ENCODE measurements at regions not wholly inside any gene's neighbourhood (a gene's known extent, or its start where the extent isn't known, plus 50 kb on each side); places are given as distances from the start of the nearest gene placed in this dataset.

GRCh38 chr6:917939-918338 lies 225.0 kb upstream of the EXOC2 start:
- peaks cover 6% of the 10 kb centered on the region for H3K36me3 Mint-ChIP-seq (ENCODE audit: low read depth)
- no peak overlapping the region for H3K27ac Mint-ChIP-seq
- H3K27me3 Mint-ChIP-seq (ENCODE audit: low read depth): peaks cover 11% of the 10 kb centered on the region
- H3K9me3 Mint-ChIP-seq: peaks cover 46% of the 10 kb centered on the region
- no peak overlapping the region for H3K4me3 Mint-ChIP-seq
- H3K4me1 Mint-ChIP-seq: no peaks in the 10 kb centered on the region
- no peak for TF ChIP-seq CTCF (IDR thresholded peaks at IDR 0.05; ENCODE audit: unreplicated experiment in 3 of 3)

DNA sequence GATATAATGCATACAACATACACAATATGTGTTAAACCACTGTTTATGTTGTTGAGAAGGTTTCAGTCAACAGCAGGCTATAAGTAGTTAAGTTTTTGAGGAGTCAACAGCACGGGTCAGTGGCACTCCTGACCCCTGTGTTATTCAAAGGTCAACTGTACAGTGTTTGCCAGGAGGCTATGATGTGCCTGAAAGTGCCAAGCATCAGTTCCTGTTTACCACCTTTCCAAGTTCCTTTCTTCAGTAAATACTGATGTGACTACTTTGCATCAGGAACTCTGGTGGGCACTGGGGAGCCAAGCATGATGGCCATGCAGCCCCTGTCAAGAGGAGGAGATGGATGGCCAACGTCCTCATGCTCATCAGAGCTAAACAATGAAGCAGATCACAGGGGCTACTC lies 224.4 kb upstream of the EXOC2 start:
- Mint-ChIP-seq H3K36me3 (ENCODE audit: low read depth) (peaks cover 6% of the 10 kb centered on the region), H3K27ac (no peak overlapping the region), H3K9me3 (peaks cover 42% of the 10 kb centered on the region), H3K4me3 (no peak overlapping the region), H3K27me3 (ENCODE audit: low read depth) (peaks cover 9% of the 10 kb centered on the region), H3K4me1 (no peaks in the 10 kb centered on the region)
- TF ChIP-seq CTCF (IDR thresholded peaks at IDR 0.05; ENCODE audit: unreplicated experiment in 3 of 3): no peak

DNA sequence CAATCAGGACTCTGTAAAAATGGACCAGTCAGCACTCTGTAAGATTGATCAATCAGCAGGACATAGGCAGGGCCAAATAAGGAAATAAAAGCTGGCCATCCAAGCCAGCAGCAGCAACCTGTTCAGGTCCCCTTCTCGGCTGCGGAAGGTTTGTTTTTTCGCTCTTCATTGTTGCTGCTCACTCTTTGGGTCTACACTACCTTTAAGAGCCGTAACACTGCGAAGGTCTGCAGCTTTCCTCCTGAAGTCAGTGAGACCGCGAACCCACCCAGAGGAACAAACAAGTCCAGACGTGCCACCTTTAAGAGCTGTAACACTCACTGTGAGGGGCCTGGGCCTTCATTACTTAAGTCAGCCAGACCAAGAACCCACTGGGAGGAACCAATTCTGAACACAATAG lies 223.2 kb upstream of the EXOC2 start:
- TF ChIP-seq CTCF (IDR thresholded peaks at IDR 0.05; ENCODE audit: unreplicated experiment in 3 of 3): no peak
- no peak overlapping the region for H3K27ac Mint-ChIP-seq
- peaks cover 9% of the 10 kb centered on the region for H3K27me3 Mint-ChIP-seq (ENCODE audit: low read depth)
- H3K4me3 Mint-ChIP-seq: no peak overlapping the region
- H3K4me1 Mint-ChIP-seq: no peaks in the 10 kb centered on the region
- H3K9me3 Mint-ChIP-seq: peaks cover 33% of the 10 kb centered on the region
- peaks cover 3% of the 10 kb centered on the region for H3K36me3 Mint-ChIP-seq (ENCODE audit: low read depth)

DNA sequence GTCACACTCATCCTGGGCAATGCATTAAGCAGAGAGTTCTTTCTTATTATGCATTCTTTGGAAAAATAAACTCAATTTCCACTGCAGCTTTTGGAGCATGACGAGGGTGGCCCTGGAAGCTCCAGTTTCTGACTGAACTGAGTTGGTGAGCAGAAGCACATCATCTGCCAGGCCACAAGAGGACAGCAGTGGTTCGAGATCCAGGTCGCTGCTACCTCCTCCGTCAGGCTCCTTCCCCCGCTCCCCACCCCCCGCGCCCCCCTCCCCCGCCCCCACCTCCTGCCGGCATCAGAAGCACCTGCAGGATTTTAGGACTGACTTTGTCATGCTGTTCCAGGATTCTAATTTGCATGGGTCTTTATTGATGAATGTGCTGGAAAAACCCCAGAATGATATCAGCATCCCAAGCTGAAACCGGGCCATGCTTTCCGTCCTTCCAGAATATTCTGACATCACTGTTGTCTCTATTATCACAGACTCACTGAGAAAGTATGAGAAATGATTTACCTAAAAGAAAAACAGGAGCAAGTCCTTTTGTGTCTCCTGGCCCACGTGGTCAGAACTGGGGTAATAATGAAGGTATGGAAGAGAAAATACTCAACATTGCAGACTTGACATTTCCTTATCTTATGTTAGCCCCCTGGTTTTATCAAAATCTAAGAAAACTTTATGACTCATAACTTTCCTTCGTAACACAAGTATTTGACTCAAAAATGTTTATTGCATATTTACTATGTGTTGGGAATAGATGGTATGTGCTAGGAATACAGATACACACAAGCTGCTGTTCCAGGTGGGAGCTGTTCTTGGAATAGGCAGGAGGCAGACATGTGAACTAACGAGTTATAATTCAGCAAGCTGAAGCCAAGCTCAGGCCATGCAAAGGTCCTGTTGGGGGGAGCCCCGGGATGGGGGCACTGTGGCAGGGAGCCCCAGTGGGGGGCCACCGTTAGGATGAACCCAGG lies 220.2 kb upstream of the EXOC2 start:
- Mint-ChIP-seq H3K4me1 (no peaks in the 10 kb centered on the region), H3K9me3 (peaks cover 19% of the 10 kb centered on the region), H3K36me3 (ENCODE audit: low read depth) (no peaks in the 10 kb centered on the region), H3K4me3 (no peak overlapping the region), H3K27me3 (ENCODE audit: low read depth) (peaks cover 15% of the 10 kb centered on the region), H3K27ac (no peak overlapping the region)
- TF ChIP-seq CTCF (IDR thresholded peaks at IDR 0.05; ENCODE audit: unreplicated experiment in 3 of 3): peak; percentile 44 to 54 (median 49)

- Mint-ChIP-seq H3K36me3 (ENCODE audit: low read depth) (no peaks in the 10 kb centered on the region), H3K27ac (no peak overlapping the region), H3K4me1 (no peaks in the 10 kb centered on the region)
Observed at GRCh38 chr6:907928-908327, 215.0 kb upstream of the EXOC2 start.

More at GRCh38 chr6:907928-908327, 215.0 kb upstream of the EXOC2 start:
- H3K27me3 Mint-ChIP-seq (ENCODE audit: low read depth): peaks cover 23% of the 10 kb centered on the region
- no peaks in the 10 kb centered on the region for H3K9me3 Mint-ChIP-seq
- no peak for TF ChIP-seq CTCF (IDR thresholded peaks at IDR 0.05; ENCODE audit: unreplicated experiment in 3 of 3)
- no peak overlapping the region for H3K4me3 Mint-ChIP-seq

Measured in nephron (organoid).